DMS53 treated with DMSO at 0.1 percent for 48 hours (cell line): ENCODE measurements at regions not wholly inside any gene's neighbourhood (a gene's known extent, or its start where the extent isn't known, plus 50 kb on each side); places are given as distances from the start of the nearest gene placed in this dataset.

Experiments used
- DNase-seq: peaks from one replicate; lab custom pipeline; 2025; ENCODE audit not compliant: unreplicated experiment; lab: John Stamatoyannopoulos, UW

GRCh38 chr11:80898910-80899309 is 1458.1 kb upstream of the TENM4 start:
- no peak for DNase-seq

GRCh38 chr11:80886684-80887083 is 1445.9 kb upstream of the TENM4 start:
- no peak for DNase-seq

- no peak for DNase-seq
Measured at GRCh38 chr11:80873310-80873999, 1432.6 kb upstream of the TENM4 start.

- no peak for DNase-seq
Measured at GRCh38 chr11:80872116-80872728, 1431.4 kb upstream of the TENM4 start.

- no peak for DNase-seq
Measured at GRCh38 chr11:80868831-80869230, 1428.0 kb upstream of the TENM4 start.

GRCh38 chr11:80862011-80862410 is 1421.2 kb upstream of the TENM4 start:
- no peak for DNase-seq

- no peak for DNase-seq
Measured at GRCh38 chr11:80861193-80861592, 1420.4 kb upstream of the TENM4 start.

GRCh38 chr11:80860632-80861031 is 1419.8 kb upstream of the TENM4 start:
- DNase-seq, result no peak

GRCh38 chr11:80856066-80856465 is 1415.2 kb upstream of the TENM4 start:
- no peak for DNase-seq

- no peak for DNase-seq
Measured at GRCh38 chr11:80855426-80855825, 1414.6 kb upstream of the TENM4 start.

GRCh38 chr11:80849253-80849652 is 1408.4 kb upstream of the TENM4 start:
- DNase-seq, result no peak

GRCh38 chr11:80846979-80847378 is 1406.1 kb upstream of the TENM4 start:
- DNase-seq, result no peak

- DNase-seq, result no peak
Measured at GRCh38 chr11:80846442-80846841, 1405.6 kb upstream of the TENM4 start.

GRCh38 chr11:80844110-80844819 is 1403.4 kb upstream of the TENM4 start:
- DNase-seq, result no peak

- no peak for DNase-seq
Measured at GRCh38 chr11:80843266-80843974, 1402.6 kb upstream of the TENM4 start.

- no peak for DNase-seq
Measured at GRCh38 chr11:80842246-80842645, 1401.4 kb upstream of the TENM4 start.

GRCh38 chr11:80841675-80842074 is 1400.8 kb upstream of the TENM4 start:
- no peak for DNase-seq

GRCh38 chr11:80838153-80838552 is 1397.3 kb upstream of the TENM4 start:
- no peak for DNase-seq

- no peak for DNase-seq
Measured at GRCh38 chr11:80837051-80837450, 1396.2 kb upstream of the TENM4 start.

- DNase-seq, result no peak
Measured at GRCh38 chr11:80831374-80831773, 1390.5 kb upstream of the TENM4 start.

- DNase-seq, result no peak
Measured at GRCh38 chr11:80827781-80828180, 1387.0 kb upstream of the TENM4 start.

GRCh38 chr11:80826808-80827207 is 1386.0 kb upstream of the TENM4 start:
- DNase-seq, result no peak
